Neuronal stem cell (in vitro differentiated cells): ENCODE measurements at regions not wholly inside any gene's neighbourhood (a gene's known extent, or its start where the extent isn't known, plus 50 kb on each side); places are given as distances from the start of the nearest gene placed in this dataset.
A peak's percentile ranks its signal among the peaks of the same experiment; 100 is the strongest.
"Not testable (repeated sequence)": the region's sequence is repeated elsewhere in the genome, so short reads cannot be mapped to it uniquely, and the experiment has no call there.

Experiments
- DNase-seq: peaks from one replicate; pipeline ENCODE4 v3.0.0-alpha.2; 2013; ENCODE audit warnings: low spot score
- H2AFZ ChIP-seq: one replicate; pipeline ENCODE4 v1.6.1; 2013; ENCODE audit warnings: mild to moderate bottlenecking, low read length, inconsistent platforms
- H2AK5ac ChIP-seq: 2 replicates; pipeline ENCODE4 v1.6.1; 2013; ENCODE audit warnings: low read depth, mild to moderate bottlenecking, inconsistent platforms, low read length, moderate library complexity, mixed read lengths
- H2BK120ac ChIP-seq: 2 replicates; pipeline ENCODE4 v1.6.1; 2013; ENCODE audit warnings: low read depth, mild to moderate bottlenecking, inconsistent platforms, low read length, moderate library complexity, mixed read lengths
- H2BK12ac ChIP-seq: one replicate; pipeline ENCODE4 v1.6.1; 2013; ENCODE audit warnings: low read length, inconsistent platforms
- H2BK15ac ChIP-seq: 2 replicates; pipeline ENCODE4 v1.6.1; 2013; ENCODE audit warnings: mild to moderate bottlenecking, low read length, inconsistent platforms, mixed read lengths
- H2BK5ac ChIP-seq: one replicate; pipeline ENCODE4 v1.6.1; 2013; ENCODE audit warnings: inconsistent platforms, mild to moderate bottlenecking, low read length, moderate library complexity
- H3K14ac ChIP-seq: one replicate; pipeline ENCODE4 v1.6.1; 2013; ENCODE audit warnings: low read length, inconsistent platforms
- H3K18ac ChIP-seq: 2 replicates; pipeline ENCODE4 v1.6.1; 2013; ENCODE audit warnings: low read length, inconsistent platforms
- H3K23ac ChIP-seq: 2 replicates; pipeline ENCODE4 v1.6.1; 2013; ENCODE audit warnings: low read depth, mild to moderate bottlenecking, mixed read lengths, low read length, inconsistent platforms; ENCODE audit not compliant: poor library complexity
- H3K27ac ChIP-seq: replicated peaks from 3 replicates; pipeline ENCODE4 v1.5.1; 2013; ENCODE audit warnings: low read length, inconsistent platforms
- H3K27me3 ChIP-seq, 3 experiments: 2 replicates each; pipeline ENCODE4 v1.6.1; 2013; ENCODE audit warnings: low read length in 3 of 3, mild to moderate bottlenecking in 2 of 3, inconsistent platforms in 1 of 3, low read depth in 1 of 3, mixed read lengths in 1 of 3, moderate library complexity in 1 of 3; ENCODE audit not compliant: control insufficient read depth in 3 of 3, insufficient read depth in 3 of 3
- H3K36me3 ChIP-seq, 2 donors: replicated peaks in 1 of 2; 2 replicates each; pipeline ENCODE4 v1.6.1; 2013; ENCODE audit warnings: low read length in 2 of 2; ENCODE audit not compliant: control insufficient read depth in 2 of 2, insufficient read depth in 2 of 2
- H3K4ac ChIP-seq: 2 replicates; pipeline ENCODE4 v1.6.1; 2013; ENCODE audit warnings: inconsistent platforms, mild to moderate bottlenecking, low read length, moderate library complexity
- H3K4me1 ChIP-seq, 2 donors: 1 replicate in 1 of 2; 2 replicates in 1 of 2; pipeline ENCODE4 v1.6.1; 2013; ENCODE audit warnings: low read length in 2 of 2, low read depth in 1 of 2; ENCODE audit not compliant: control insufficient read depth in 2 of 2, insufficient read depth in 1 of 2
- H3K4me2 ChIP-seq: one replicate; pipeline ENCODE4 v1.6.1; 2013; ENCODE audit warnings: mild to moderate bottlenecking, low read length, inconsistent platforms; ENCODE audit not compliant: insufficient read depth, poor library complexity, severe bottlenecking
- H3K4me3 ChIP-seq, 2 donors: 2 replicates each; pipeline ENCODE4 v1.5.1; 2013; ENCODE audit warnings: low read length in 2 of 2, mild to moderate bottlenecking in 2 of 2, inconsistent platforms in 1 of 2, moderate library complexity in 1 of 2
- H3K79me1 ChIP-seq: one replicate; pipeline ENCODE4 v1.6.1; 2013; ENCODE audit warnings: low read depth, mild to moderate bottlenecking, inconsistent platforms, low read length, moderate library complexity
- H3K9ac ChIP-seq: one replicate; pipeline ENCODE4 v1.6.1; 2013; ENCODE audit warnings: mild to moderate bottlenecking, low read depth, low read length, inconsistent platforms; ENCODE audit not compliant: poor library complexity
- H3K9me3 ChIP-seq, 2 donors: replicated peaks in 1 of 2; 2 replicates each; pipeline versions ENCODE3 to v1.6.1; 2013; ENCODE audit warnings: low read length in 2 of 2, mild to moderate bottlenecking in 2 of 2, inconsistent platforms in 1 of 2, low read depth in 1 of 2, mixed read lengths in 1 of 2, moderate library complexity in 1 of 2; ENCODE audit not compliant: control insufficient read depth in 2 of 2, insufficient read depth in 1 of 2
- H4K8ac ChIP-seq: one replicate; pipeline ENCODE4 v1.6.1; 2013; ENCODE audit warnings: low read depth, mild to moderate bottlenecking, inconsistent platforms, low read length, moderate library complexity
- H4K91ac ChIP-seq: one replicate; pipeline ENCODE4 v1.6.1; 2013; ENCODE audit warnings: low read length, low read depth, mild to moderate bottlenecking, inconsistent platforms; ENCODE audit not compliant: poor library complexity
- WGBS, 2 donors: extraction: QIAGEN DNeasy Blood & Tissue Kit; methylation state at CpG; one replicate each; pipeline ENCODE4 v1.1.7; 2013; ENCODE audit warnings: missing lambda C conversion rate in 2 of 2, mixed read lengths in 1 of 2; ENCODE audit not compliant: insufficient read length in 2 of 2, insufficient replicate concordance in 1 of 2; ENCODE audit errors: extremely low coverage in 2 of 2; 5-methylcytosine and 5-hydroxymethylcytosine counted together

- Histone ChIP-seq H3K23ac (no peak overlapping the region), H2BK120ac (no peak overlapping the region), H3K79me1 (no peaks in the 10 kb centered on the region), H2AK5ac (no peak overlapping the region), H3K36me3 (no peaks in the 10 kb centered on the region), H2BK15ac (no peak overlapping the region), H3K27ac (no peak overlapping the region), H3K9me3 (peaks cover 1 to 2% of the 10 kb centered on the region in 2 donors), H3K4me1 (peaks cover 2 to 4% of the 10 kb centered on the region in 2 donors), H3K4ac (no peak overlapping the region), H2BK5ac (no peak overlapping the region), H3K27me3 (no peaks in the 10 kb centered on the region), H2AFZ (no peak overlapping the region), H3K4me3 (no peak overlapping the region), H2BK12ac (no peak overlapping the region), H3K4me2 (no peak overlapping the region), H3K9ac (no peak overlapping the region), H3K14ac (no peak overlapping the region), H4K91ac (no peak overlapping the region), H3K18ac (no peak overlapping the region), H4K8ac (no peak overlapping the region)
- WGBS, 2 donors = no CpG with 5 or more reads among the region's 1 CpG
- DNase-seq = no peak
Measured at GRCh38 chr5:164518067-164518740, 1012.8 kb downstream of the MAT2B start.

GRCh38 chr5:164518741-164519080 is 1013.3 kb downstream of the MAT2B start:
- H4K91ac ChIP-seq = no peak overlapping the region

GRCh38 chr5:164532235-164532900 is 1026.9 kb downstream of the MAT2B start:
- DNase-seq = no peak
- no peak overlapping the region for H3K9ac ChIP-seq
- H2BK120ac ChIP-seq = no peak overlapping the region
- H3K14ac ChIP-seq = no peak overlapping the region
- H2BK12ac ChIP-seq = no peak overlapping the region
- H3K4me2 ChIP-seq = no peak overlapping the region
- no peaks in the 10 kb centered on the region for H3K36me3 ChIP-seq
- no peak overlapping the region for H2BK15ac ChIP-seq
- no peak overlapping the region for H3K4me3 ChIP-seq
- H2AFZ ChIP-seq = peak overlapping the region; percentile 78
- no peaks in the 10 kb centered on the region for H3K27me3 ChIP-seq
- H2AK5ac ChIP-seq = no peak overlapping the region
- H3K79me1 ChIP-seq = no peaks in the 10 kb centered on the region
- WGBS, 2 donors = no CpG with 5 or more reads among the region's 4 CpGs
- no peaks in the 10 kb centered on the region for H3K9me3 ChIP-seq
- H3K4ac ChIP-seq = no peak overlapping the region
- H3K23ac ChIP-seq = no peak overlapping the region
- H3K4me1 ChIP-seq = peaks cover 0 to 3% of the 10 kb centered on the region in 2 donors
- no peak overlapping the region for H3K18ac ChIP-seq
- H4K91ac ChIP-seq = no peak overlapping the region
- no peak overlapping the region for H2BK5ac ChIP-seq
- H4K8ac ChIP-seq = no peak overlapping the region
- H3K27ac ChIP-seq = no peak overlapping the region

More at GRCh38 chr5:164518741-164519080, 1013.3 kb downstream of the MAT2B start:
- H3K27ac ChIP-seq = no peak overlapping the region
- no peaks in the 10 kb centered on the region for H3K9me3 ChIP-seq
- no peak overlapping the region for H3K4me3 ChIP-seq
- no peak overlapping the region for H2BK15ac ChIP-seq
- H2BK5ac ChIP-seq = no peak overlapping the region
- WGBS, 2 donors = no CpG with 5 or more reads among the region's 4 CpGs
- H2AFZ ChIP-seq = no peak overlapping the region
- no peak overlapping the region for H2BK12ac ChIP-seq
- H4K8ac ChIP-seq = no peak overlapping the region
- no peak overlapping the region for H2AK5ac ChIP-seq
- H3K18ac ChIP-seq = no peak overlapping the region
- H3K9ac ChIP-seq = no peak overlapping the region
- H3K14ac ChIP-seq = no peak overlapping the region
- DNase-seq = no peak
- no peak overlapping the region for H3K4me2 ChIP-seq
- H3K27me3 ChIP-seq = no peaks in the 10 kb centered on the region
- H3K36me3 ChIP-seq = no peaks in the 10 kb centered on the region
- no peak overlapping the region for H3K4ac ChIP-seq
- no peak overlapping the region for H2BK120ac ChIP-seq
- H3K79me1 ChIP-seq = no peaks in the 10 kb centered on the region
- peaks cover 2 to 4% of the 10 kb centered on the region in 2 donors for H3K4me1 ChIP-seq
- H3K23ac ChIP-seq = no peak overlapping the region

- not testable (repeated sequence) for H2AFZ ChIP-seq, H3K4me2 ChIP-seq, H2BK5ac ChIP-seq, H2BK15ac ChIP-seq, H4K91ac ChIP-seq, H3K9ac ChIP-seq, H2BK12ac ChIP-seq, H3K18ac ChIP-seq, H3K4ac ChIP-seq, H3K4me1 ChIP-seq, H3K4me3 ChIP-seq, DNase-seq, H3K14ac ChIP-seq, H3K27ac ChIP-seq, H3K27me3 ChIP-seq, H2BK120ac ChIP-seq, H3K36me3 ChIP-seq, H3K9me3 ChIP-seq, H3K79me1 ChIP-seq, H4K8ac ChIP-seq, H2AK5ac ChIP-seq, H3K23ac ChIP-seq
- no CpG with 5 or more reads among the region's 7 CpGs for WGBS, 2 donors
Measured at GRCh38 chr5:164533426-164533825, 1028.0 kb downstream of the MAT2B start.
